Activated CD8-positive, alpha-beta memory T cell treated with anti-CD3 and anti-CD28 coated beads for 48 hours (primary cell): ENCODE measurements at regions not wholly inside any gene's neighbourhood (a gene's known extent, or its start where the extent isn't known, plus 50 kb on each side); places are given as distances from the start of the nearest gene placed in this dataset.

Experiments
- DNase-seq, 3 experiments: peaks; one replicate each; pipeline ENCODE4 v3.0.0-alpha.2; 2020; ENCODE audit warnings: low read depth in 2 of 3, low spot score in 2 of 3

- no peak for DNase-seq
Measured at GRCh38 chr6:137688230-137688971, 178.7 kb upstream of the TNFAIP3 start.

DNA sequence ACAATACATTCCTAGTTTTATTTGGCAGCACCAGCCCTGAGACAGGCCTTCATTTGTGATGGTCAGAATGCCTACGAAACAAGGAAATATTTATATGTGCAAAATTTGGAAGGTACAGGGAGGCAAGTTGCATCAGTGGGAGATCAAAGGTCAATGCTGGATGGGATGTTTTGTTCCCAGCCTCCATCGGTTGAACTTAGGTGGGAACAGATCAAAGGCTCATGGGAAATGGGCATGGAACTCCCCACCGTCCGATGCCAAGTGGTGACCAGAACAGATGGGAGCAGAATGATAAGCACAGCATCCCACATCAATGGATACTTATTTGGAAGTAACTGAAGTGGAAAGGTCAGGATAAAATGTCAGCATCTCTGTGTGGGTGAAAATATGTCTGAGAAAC lies 177.7 kb upstream of the TNFAIP3 start:
- no peak for DNase-seq

DNA sequence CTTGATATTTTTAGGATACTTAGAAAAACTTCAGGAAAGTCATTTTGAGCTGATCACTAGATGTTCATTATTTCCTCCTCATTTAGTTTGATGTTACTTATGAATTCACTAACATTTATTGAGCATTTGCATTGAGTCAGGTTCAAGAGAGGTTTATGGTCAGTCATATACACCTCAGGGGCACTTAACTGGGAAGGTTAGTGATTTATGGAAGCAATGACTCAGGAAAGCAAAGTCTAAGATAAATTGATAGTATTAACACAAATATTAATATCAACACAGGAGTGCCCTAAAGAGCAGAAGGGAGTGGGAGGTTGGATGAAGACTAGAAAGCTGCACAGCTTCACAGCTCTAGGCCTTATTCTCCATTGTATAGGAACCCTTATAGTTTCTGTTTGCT lies 177.0 kb upstream of the TNFAIP3 start:
- no peak for DNase-seq

GRCh38 chr6:137690721-137691120 lies 176.3 kb upstream of the TNFAIP3 start:
- no peak for DNase-seq

DNA sequence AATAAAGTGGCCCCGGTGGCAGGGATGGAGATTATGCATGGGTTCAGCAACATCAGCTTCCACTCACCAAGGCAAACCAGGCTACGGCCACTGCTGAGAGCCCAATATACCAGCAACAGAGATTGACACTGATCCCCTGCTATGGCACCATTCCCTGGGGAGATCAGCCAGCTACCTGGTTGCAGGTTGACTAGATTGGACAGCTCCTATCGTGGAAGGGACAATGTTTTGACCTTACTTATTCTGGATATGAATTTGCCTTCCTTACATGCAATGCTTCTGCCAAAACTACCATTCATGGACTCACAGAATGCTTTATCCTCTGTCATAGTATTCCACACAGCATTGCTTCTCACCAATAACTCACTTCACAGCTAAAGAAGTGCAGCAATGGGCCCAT lies 174.8 kb upstream of the TNFAIP3 start:
- no peak for DNase-seq

DNA sequence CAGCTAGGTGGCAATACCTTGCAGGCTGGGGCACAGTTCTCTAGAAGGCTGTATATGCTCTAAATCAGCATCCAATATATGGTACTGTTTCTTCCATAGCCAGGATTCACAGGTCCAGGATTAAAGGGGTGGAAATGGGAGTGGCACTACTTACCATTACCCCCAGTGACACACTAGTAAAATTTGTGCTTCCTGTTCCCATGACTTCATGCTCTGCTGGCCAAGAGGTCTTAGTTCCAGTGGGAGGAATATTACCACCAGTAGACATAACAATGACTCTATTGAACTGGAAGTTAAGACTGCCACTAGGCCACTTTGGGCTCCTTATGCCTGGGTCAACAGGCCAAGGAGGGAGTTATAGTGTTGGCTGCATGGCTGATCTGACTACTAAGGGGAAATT lies 174.3 kb upstream of the TNFAIP3 start:
- DNase-seq, result no peak

- DNase-seq, result no peak
Measured at GRCh38 chr6:137693711-137694110, 173.3 kb upstream of the TNFAIP3 start.

- DNase-seq, result no peak
Measured at GRCh38 chr6:137696765-137697164, 170.3 kb upstream of the TNFAIP3 start.

- DNase-seq, result no peak
Measured at GRCh38 chr6:137697267-137697938, 169.7 kb upstream of the TNFAIP3 start.

- DNase-seq, result no peak
Measured at GRCh38 chr6:137698636-137699030, 168.4 kb upstream of the TNFAIP3 start.

DNA sequence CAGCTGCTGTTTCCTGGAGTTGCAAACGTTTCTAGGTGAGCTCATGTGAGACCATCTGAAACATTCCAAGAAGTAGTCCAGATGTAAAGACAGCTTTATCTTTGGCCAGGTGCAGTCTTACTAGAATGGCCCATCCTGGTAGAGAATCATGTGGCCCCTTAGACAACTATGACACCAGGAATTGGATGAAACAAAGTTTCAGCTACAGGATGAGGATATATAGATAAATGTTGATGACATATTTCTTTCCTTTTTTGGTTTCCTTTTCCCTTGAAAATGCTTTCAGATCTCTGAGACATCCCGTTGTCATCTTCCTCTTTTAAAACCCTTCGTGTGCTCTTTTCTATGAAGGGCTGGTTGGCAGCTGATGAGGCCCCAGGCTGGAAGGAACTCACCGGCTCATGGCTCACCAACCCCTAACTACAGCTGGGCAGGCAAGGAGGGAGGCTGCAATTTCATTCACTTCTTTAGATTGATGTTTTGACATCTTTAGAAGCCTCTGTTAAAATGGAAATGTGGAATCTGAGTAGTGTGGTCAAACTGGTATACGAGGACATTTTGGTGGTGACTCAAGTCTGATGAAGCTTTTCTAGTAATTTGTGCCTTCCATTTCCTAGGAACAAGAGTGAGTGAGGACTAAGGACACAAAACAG lies 167.9 kb upstream of the TNFAIP3 start:
- no peak for DNase-seq

- DNase-seq, result no peak
Measured at GRCh38 chr6:137700161-137700560, 166.9 kb upstream of the TNFAIP3 start.

DNA sequence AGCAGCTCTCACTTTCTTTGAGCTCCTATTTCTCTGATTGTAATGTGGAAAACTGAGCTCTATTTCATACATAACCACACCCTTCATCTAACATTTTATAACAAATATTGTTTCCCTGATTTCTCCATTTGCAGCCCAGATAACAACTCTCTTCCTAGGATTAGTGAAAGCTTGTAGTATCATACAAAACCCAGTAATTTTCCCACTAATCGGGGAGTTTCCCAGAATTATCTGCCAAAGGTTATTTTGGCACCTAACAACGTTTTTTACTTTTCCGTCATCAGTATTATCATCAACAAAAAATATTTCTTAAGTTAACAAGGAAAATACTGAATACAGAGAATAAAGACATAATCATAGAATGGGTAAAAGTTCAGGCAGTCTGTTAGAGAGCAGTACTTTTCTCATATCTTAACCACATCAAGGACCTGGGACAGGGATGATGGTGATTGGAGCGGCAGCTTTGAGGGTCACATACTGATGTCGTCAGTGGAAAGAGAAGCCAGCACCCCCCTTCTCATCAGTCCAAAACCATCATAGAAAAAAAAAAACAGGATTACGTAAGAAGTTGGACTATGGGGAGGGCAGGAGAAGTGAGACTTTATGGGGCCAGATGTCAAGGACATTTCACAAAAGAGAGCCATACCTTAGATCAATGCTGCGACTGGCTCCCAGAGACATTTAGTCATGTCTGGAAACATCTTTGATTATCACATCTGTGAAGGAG lies 166.1 kb upstream of the TNFAIP3 start:
- no peak for DNase-seq

- no peak for DNase-seq
Measured at GRCh38 chr6:137701942-137702341, 165.1 kb upstream of the TNFAIP3 start.

- DNase-seq, result no peak
Measured at GRCh38 chr6:137702791-137703424, 164.2 kb upstream of the TNFAIP3 start.

DNA sequence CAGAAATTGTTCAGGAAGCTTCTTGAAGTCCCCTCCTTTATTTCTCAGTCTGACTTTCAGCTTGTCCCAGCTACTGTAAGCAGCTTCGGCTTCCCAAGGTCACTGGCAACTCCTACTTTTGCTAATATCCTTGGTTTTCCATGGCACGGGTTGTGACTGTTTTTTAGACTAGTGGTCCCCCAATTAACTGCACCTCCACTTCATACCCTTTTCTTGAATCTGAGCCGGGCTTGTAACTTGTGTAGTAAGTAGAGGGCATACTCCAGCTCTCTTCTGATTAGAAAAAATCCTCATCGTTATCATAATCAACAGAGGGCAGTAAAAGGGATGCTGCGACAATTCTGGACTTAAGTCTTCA lies 162.3 kb upstream of the TNFAIP3 start:
- no peak for DNase-seq

- DNase-seq, result no peak
Measured at GRCh38 chr6:137705160-137706082, 161.6 kb upstream of the TNFAIP3 start.

- DNase-seq, result no peak
Measured at GRCh38 chr6:137706083-137706750, 160.8 kb upstream of the TNFAIP3 start.

DNA sequence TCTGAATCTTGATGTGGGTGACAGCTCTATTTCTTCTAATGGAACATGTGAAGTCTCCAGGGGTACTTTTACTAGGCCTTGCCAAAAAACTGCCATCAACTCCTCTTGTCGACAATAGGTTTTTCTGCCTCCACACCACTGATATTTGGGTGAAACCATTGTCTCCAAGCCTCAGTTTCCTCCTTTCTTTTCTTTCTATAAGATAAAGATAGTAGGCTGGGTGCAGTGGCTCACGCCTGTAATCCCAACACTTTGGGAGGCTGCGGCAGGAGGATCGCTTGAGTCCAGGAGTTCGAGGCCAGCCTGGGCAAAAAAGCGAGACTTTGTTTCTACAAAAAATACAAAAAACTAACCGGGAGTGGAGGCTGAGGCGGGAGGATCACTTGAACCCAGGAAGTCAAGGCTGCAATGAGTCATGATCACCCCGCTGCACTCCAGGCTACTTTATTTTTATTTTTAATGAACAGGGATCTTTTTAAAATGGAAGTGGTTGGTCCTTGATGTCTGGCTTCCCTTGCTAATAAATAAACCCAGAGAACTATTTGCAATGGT lies 159.9 kb upstream of the TNFAIP3 start:
- DNase-seq, result no peak
